ENCODE measurements at regions not wholly inside any gene's neighbourhood (a gene's known extent, or its start where the extent isn't known, plus 50 kb on each side); places are given as distances from the start of the nearest gene placed in this dataset.

- TF ChIP-seq AKNA (CRISPR knock-in tag; IDR thresholded peaks at IDR 0.05; ENCODE audit: borderline replicate concordance) (no peak), GTF2F1 (IDR thresholded peaks at IDR 0.05; ENCODE audit: low read length) (no peak), ZSCAN29 (CRISPR knock-in tag; conservative IDR thresholded peaks at IDR 0.05) (peak; percentile 74), NR2F6 (IDR thresholded peaks at IDR 0.05) (peak; percentile 98), NR2F6 (CRISPR knock-in tag; IDR thresholded peaks at IDR 0.05) (peak; percentile 98), SKIL (CRISPR knock-in tag; IDR thresholded peaks at IDR 0.05; ENCODE audit: borderline replicate concordance) (peak; percentile 63; the same call in 1 of the 2 replicates), ZFX (CRISPR knock-in tag; IDR thresholded peaks at IDR 0.05; ENCODE audit: low read depth) (peak; percentile 71), KMT2A (CRISPR knock-in tag; IDR thresholded peaks at IDR 0.05) (0 out of 2 replicates have a peak, but pooled peaks have one; percentile 41), SNAPC4 (CRISPR knock-in tag; IDR thresholded peaks at IDR 0.05) (no peak), SP5 (CRISPR knock-in tag; IDR thresholded peaks at IDR 0.05; ENCODE audit: borderline replicate concordance, low read depth) (peak; percentile 64; the same call in 1 of the 2 replicates), BCL3 (CRISPR knock-in tag; IDR thresholded peaks at IDR 0.05) (no peak)
These were observed 117.1 kb upstream of the FRMD6 start (continued) for GRCh38 chr14:51534610-51535011.

Data from HepG2 (cell line).